SK-N-SH (cell line): ENCODE measurements at regions not wholly inside any gene's neighbourhood (a gene's known extent, or its start where the extent isn't known, plus 50 kb on each side); places are given as distances from the start of the nearest gene placed in this dataset.

Experiments used
- CTCF ChIA-PET: fragments of 300-600, 350-600 bp; formaldehyde crosslinking; extraction: SDS; loops from one replicate; lab custom pipeline; 2021; lab: Yijun Ruan, JAX
- POLR2A ChIA-PET: fragments of 350-600 bp; sonication (Branson Sonifier 250); formaldehyde crosslinking; extraction: SDS; loops from one replicate; lab custom pipeline; 2020; ENCODE audit warnings: antibody characterized with exemption, inconsistent platforms; lab: Yijun Ruan, JAX
- DNase-seq: peaks from one replicate; pipeline ENCODE4 v3.0.0; 2012
- H2AFZ ChIP-seq: fragments of 200-600 bp; sonication (generic); 2 replicates; pipeline ENCODE4 v1.8.1; 2016; ENCODE audit warnings: antibody characterized with exemption, mild to moderate bottlenecking, low read depth
- H3F3A ChIP-seq: fragments of 200-600 bp; sonication (generic); replicated peaks from 2 replicates; pipeline ENCODE3; 2016; ENCODE audit warnings: antibody characterized with exemption, mild to moderate bottlenecking; ENCODE audit not compliant: insufficient read depth
- H3K27ac ChIP-seq, 2 experiments: fragments of 200-500 bp in 1 of 2; fragments of 200-600 bp in 1 of 2; sonication (Bioruptor generic) in 1 of 2; sonication (generic), shearing (Covaris generic) in 1 of 2; 2 replicates each; pipeline versions ENCODE4 v1.5.1 to v1.6.1; 2014 to 2016; ENCODE audit warnings: low read depth in 2 of 2, inconsistent platforms in 1 of 2, low read length in 1 of 2, mild to moderate bottlenecking in 1 of 2, mixed read lengths in 1 of 2
- H3K27me3 ChIP-seq: fragments of 200-600 bp; sonication (generic), shearing (Covaris generic); 2 replicates; pipeline ENCODE4 v1.6.1; 2016; ENCODE audit warnings: mixed run types; ENCODE audit not compliant: insufficient read depth
- H3K36me3 ChIP-seq, 2 experiments: fragments of 200-500 bp in 1 of 2; fragments of 200-600 bp in 1 of 2; sonication (Bioruptor generic) in 1 of 2; sonication (generic) in 1 of 2; replicated peaks in 1 of 2; 2 replicates each; pipeline versions ENCODE3 to v1.5.1; 2014 to 2016; ENCODE audit warnings: low read length in 1 of 2, mild to moderate bottlenecking in 1 of 2; ENCODE audit not compliant: insufficient read depth in 2 of 2, control insufficient read depth in 1 of 2
- H3K4me1 ChIP-seq, 2 experiments: fragments of 200-500 bp in 1 of 2; fragments of 200-600 bp in 1 of 2; sonication (Bioruptor generic) in 1 of 2; sonication (generic), shearing (Covaris generic) in 1 of 2; 2 replicates each; pipeline versions ENCODE4 v1.5.1 to v1.6.1; 2014 to 2016; ENCODE audit warnings: low read depth in 1 of 2, low read length in 1 of 2, mixed run types in 1 of 2; ENCODE audit not compliant: insufficient read depth in 2 of 2, control insufficient read depth in 1 of 2
- H3K4me2 ChIP-seq: fragments of 200-600 bp; sonication (generic), shearing (Covaris generic); 2 replicates; pipeline ENCODE4 v1.6.1; 2017; ENCODE audit warnings: mixed run types
- H3K4me3 ChIP-seq, 2 experiments: fragments of 200-500 bp in 1 of 2; fragments of 200-600 bp in 1 of 2; sonication (Bioruptor generic) in 1 of 2; sonication (generic), shearing (Covaris generic) in 1 of 2; 2 replicates each; pipeline versions ENCODE4 v1.5.1 to v1.8.1; 2014 to 2016; ENCODE audit warnings: low read depth in 2 of 2, inconsistent platforms in 1 of 2, low read length in 1 of 2, mild to moderate bottlenecking in 1 of 2, mixed read lengths in 1 of 2, moderate library complexity in 1 of 2
- H3K79me2 ChIP-seq: fragments of 200-600 bp; sonication (generic); 2 replicates; pipeline ENCODE4 v1.8.1; 2017; ENCODE audit warnings: mild to moderate bottlenecking; ENCODE audit not compliant: insufficient read depth
- H3K9ac ChIP-seq: fragments of 200-600 bp; sonication (generic); 2 replicates; pipeline ENCODE4 v1.6.1; 2017; ENCODE audit warnings: mixed run types
- H3K9me2 ChIP-seq: fragments of 200-600 bp; sonication (generic); 2 replicates; pipeline ENCODE4 v1.6.1; 2017; ENCODE audit warnings: mixed run types
- H3K9me3 ChIP-seq: fragments of 200-600 bp; sonication (generic); 2 replicates; pipeline ENCODE4 v1.6.1; 2017; ENCODE audit warnings: mixed run types, mild to moderate bottlenecking, moderate library complexity
- H4K20me1 ChIP-seq: fragments of 200-600 bp; sonication (generic); 2 replicates; pipeline ENCODE4 v1.6.1; 2017; ENCODE audit warnings: mild to moderate bottlenecking, mixed run types; ENCODE audit not compliant: insufficient read depth
- CTCF ChIP-seq: fragments of 200-600 bp; sonication (generic); IDR thresholded peaks from 2 replicates; pipeline ENCODE4 v1.6.1; 2017; ENCODE audit warnings: antibody characterized with exemption, mild to moderate bottlenecking, moderate library complexity
- GABPA ChIP-seq: IDR thresholded peaks from 2 replicates; pipeline ENCODE4 v1.4.0; 2012; ENCODE audit warnings: low read depth, mild to moderate bottlenecking
- GATA2 ChIP-seq: sonication (generic); formaldehyde crosslinking; IDR thresholded peaks from 2 replicates; pipeline ENCODE4 v1.5.0; 2020; ENCODE audit warnings: mild to moderate bottlenecking, missing genetic modification reagents
- JUND ChIP-seq: IDR thresholded peaks from 2 replicates; pipeline ENCODE4 v1.4.0; 2012
- MAX ChIP-seq: IDR thresholded peaks from 2 replicates; pipeline ENCODE4 v1.4.0; 2012; ENCODE audit warnings: low read depth
- NFIC ChIP-seq: IDR thresholded peaks from 2 replicates; pipeline ENCODE4 v1.4.0; 2012; ENCODE audit warnings: borderline replicate concordance
- POLR2AphosphoS5 ChIP-seq: IDR thresholded peaks from 2 replicates; pipeline ENCODE4 v1.6.1; 2012; ENCODE audit warnings: low read depth, low read length
- SMC3 ChIP-seq: IDR thresholded peaks from 2 replicates; pipeline ENCODE4 v1.6.1; 2012; ENCODE audit warnings: low read depth, low read length, improper control_type of control experiment
- TCF12 ChIP-seq: IDR thresholded peaks from 2 replicates; pipeline ENCODE4 v1.4.0; 2012
- WGBS: methylation state at CpG from one replicate; pipeline ENCODE4 v1.1.6; 2017; ENCODE audit warnings: low lambda C conversion rate; 5-methylcytosine and 5-hydroxymethylcytosine counted together
- TF ChIP-seq, protein P1 (sequence below): fragments of 150-350 bp; IDR thresholded peaks from 2 replicates; pipeline ENCODE4 v1.6.1; 2017; ENCODE audit warnings: antibody characterized with exemption, low read length, low read depth, borderline replicate concordance
- TF ChIP-seq, protein P2 (sequence below): IDR thresholded peaks from 2 replicates; pipeline ENCODE4 v1.4.0; 2012; ENCODE audit warnings: low read depth, borderline replicate concordance

GRCh38 chr7:36777062-36777461 is 52.8 kb upstream of the AOAH start (continued):
- no peak for TF ChIP-seq GATA2 (CRISPR knock-in tag)
- TF ChIP-seq NFIC = no peak
- TF ChIP-seq TCF12 = no peak
- TF ChIP-seq, all 33 proteins: peak for 0

GRCh38 chr7:36775676-36776075 is 51.4 kb upstream of the AOAH start:
- Histone ChIP-seq H3K4me2 (no peak overlapping the region), H3K27ac (no peak overlapping the region), H3K9me2 (no peaks in the 10 kb centered on the region), H4K20me1 (no peaks in the 10 kb centered on the region), H3K36me3 (no peaks in the 10 kb centered on the region), H3K27me3 (no peaks in the 10 kb centered on the region)
- POLR2A ChIA-PET = no interaction called here
- TF ChIP-seq JUND (no peak), SMC3 (no peak), MAX (no peak), GABPA (no peak), POLR2AphosphoS5 (no peak), NFIC (no peak)
- TF ChIP-seq, protein P1, sequence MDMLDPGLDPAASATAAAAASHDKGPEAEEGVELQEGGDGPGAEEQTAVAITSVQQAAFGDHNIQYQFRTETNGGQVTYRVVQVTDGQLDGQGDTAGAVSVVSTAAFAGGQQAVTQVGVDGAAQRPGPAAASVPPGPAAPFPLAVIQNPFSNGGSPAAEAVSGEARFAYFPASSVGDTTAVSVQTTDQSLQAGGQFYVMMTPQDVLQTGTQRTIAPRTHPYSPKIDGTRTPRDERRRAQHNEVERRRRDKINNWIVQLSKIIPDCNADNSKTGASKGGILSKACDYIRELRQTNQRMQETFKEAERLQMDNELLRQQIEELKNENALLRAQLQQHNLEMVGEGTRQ = no peak
- TF ChIP-seq, protein P2, sequence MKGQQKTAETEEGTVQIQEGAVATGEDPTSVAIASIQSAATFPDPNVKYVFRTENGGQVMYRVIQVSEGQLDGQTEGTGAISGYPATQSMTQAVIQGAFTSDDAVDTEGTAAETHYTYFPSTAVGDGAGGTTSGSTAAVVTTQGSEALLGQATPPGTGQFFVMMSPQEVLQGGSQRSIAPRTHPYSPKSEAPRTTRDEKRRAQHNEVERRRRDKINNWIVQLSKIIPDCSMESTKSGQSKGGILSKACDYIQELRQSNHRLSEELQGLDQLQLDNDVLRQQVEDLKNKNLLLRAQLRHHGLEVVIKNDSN = no peak
- TF ChIP-seq, all 33 proteins: peak for 0
- peaks cover 0 to 2% of the 10 kb centered on the region in 2 experiments; a peak in 1 of 4 replicates for H3K4me1 ChIP-seq
- H3K79me2 ChIP-seq = no peaks in the 10 kb centered on the region
- no peak overlapping the region for H3K4me3 ChIP-seq
- H2AFZ ChIP-seq = no peak overlapping the region
- no peak overlapping the region for H3K9ac ChIP-seq
- H3F3A ChIP-seq = no peaks in the 10 kb centered on the region
- CTCF ChIA-PET = interaction anchor here (0.8 to 1.7 kb wide), 3 partner anchors 10 to 211 kb away, joined by 3 to 4 read pairs (median 3); no protein-coding TSS in a partner anchor
- 64% methylated on average over 1 of the region's 1 CpG for WGBS
- H3K9me3 ChIP-seq = no peaks in the 10 kb centered on the region
- DNase-seq = no peak

DNA sequence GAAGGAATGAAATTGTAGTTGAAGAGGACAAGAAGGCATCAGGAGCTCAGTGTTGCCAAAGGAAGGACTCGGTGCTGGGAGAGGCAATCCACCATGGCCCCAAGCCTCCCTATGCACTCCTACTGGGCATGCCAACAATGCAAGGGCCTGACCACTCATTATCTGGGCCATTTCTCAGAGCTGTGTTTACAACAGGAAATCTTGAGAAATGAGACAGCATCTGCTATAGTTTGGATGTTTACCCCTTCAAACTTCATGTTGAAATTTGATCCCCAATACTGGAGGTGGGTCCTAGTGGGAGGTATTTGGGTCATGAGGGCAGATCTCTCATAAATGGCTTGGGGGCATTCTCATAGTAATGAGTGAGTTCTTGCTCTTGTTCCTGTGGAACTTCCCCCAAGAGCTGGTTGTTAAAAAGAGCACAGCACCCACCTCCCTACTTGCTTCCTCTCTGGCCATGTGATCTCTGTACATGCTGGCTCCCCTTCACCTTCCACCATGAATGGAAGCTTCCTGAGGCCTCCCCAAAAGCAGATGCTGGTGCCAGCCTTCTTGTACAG is 50.8 kb upstream of the AOAH start:
- H3K9me2 ChIP-seq = no peaks in the 10 kb centered on the region
- ChIA-PET POLR2A (no interaction called here), CTCF (interaction anchor here (0.7 to 1.3 kb wide), 4 partner anchors 9 to 212 kb away, joined by 3 read pairs; no protein-coding TSS in a partner anchor)
- WGBS = 47% methylated on average over 1 of the region's 1 CpG
- H3F3A ChIP-seq = no peaks in the 10 kb centered on the region
- H3K4me2 ChIP-seq = no peak overlapping the region
- H3K79me2 ChIP-seq = no peaks in the 10 kb centered on the region
- H2AFZ ChIP-seq = no peak overlapping the region
- H3K9me3 ChIP-seq = no peaks in the 10 kb centered on the region
- H3K9ac ChIP-seq = no peak overlapping the region
- no peaks in the 10 kb centered on the region for H3K36me3 ChIP-seq
- peaks cover 0 to 2% of the 10 kb centered on the region in 2 experiments; a peak in 1 of 4 replicates for H3K4me1 ChIP-seq
- H3K4me3 ChIP-seq = no peak overlapping the region
- no peak for TF ChIP-seq CTCF
- TF ChIP-seq, all 33 proteins: peak for 0
- H3K27ac ChIP-seq = no peak overlapping the region
- DNase-seq = no peak
- H4K20me1 ChIP-seq = no peaks in the 10 kb centered on the region
- no peaks in the 10 kb centered on the region for H3K27me3 ChIP-seq
